HCT116 (cell line): ENCODE measurements at regions not wholly inside any gene's neighbourhood (a gene's known extent, or its start where the extent isn't known, plus 50 kb on each side); places are given as distances from the start of the nearest gene placed in this dataset.

Source experiments
- ATAC-seq: fragments of 200-7000 bp; cut with Tn5 transposase; 2 replicates; pipeline ENCODE4 v1.9.1; 2020; ENCODE audit warnings: mild to moderate bottlenecking, moderate library complexity
- BruUV-seq: library from RNA; stranded (reverse); fragments of 400-500 nt; replicated peaks from 2 replicates; lab custom pipeline; 2021; lab: Mats Ljungman, UMichigan
- CTCF ChIA-PET: fragments of 300-600 bp; sonication (Branson Sonifier 250); formaldehyde crosslinking; loops from one replicate; lab custom pipeline; 2021; ENCODE audit warnings: antibody characterized with exemption; lab: Charles Lee
- POLR2A ChIA-PET: fragments of 300-600, 350-600 bp; sonication (Branson Sonifier 250); formaldehyde crosslinking; loops from one replicate; lab custom pipeline; 2021; ENCODE audit warnings: antibody characterized with exemption; lab: Charles Lee
- RAD21 ChIA-PET, 2 experiments: fragments of 300-600 bp; sonication (Branson Sonifier 250); formaldehyde crosslinking; loops; one replicate each; lab custom pipeline; 2023; ENCODE audit warnings: low total read pairs in 2 of 2; ENCODE audit not compliant: uncharacterized antibody in 2 of 2, unreplicated experiment in 2 of 2, low non-redundant PET in 1 of 2; lab: Charles Lee
- DNase-seq: peaks from one replicate; pipeline ENCODE4 v3.0.0-alpha.2; 2010; ENCODE audit warnings: low read depth, low spot score
- H2AFZ ChIP-seq: fragments of 200-600 bp; shearing (Covaris generic), sonication (generic); 2 replicates; pipeline ENCODE4 v1.6.1; 2017; ENCODE audit warnings: low read depth, mixed run types, mixed read lengths, antibody characterized with exemption, low read length; ENCODE audit not compliant: poor library complexity, severe bottlenecking
- H3K27ac ChIP-seq: 2 replicates; pipeline ENCODE4 v1.5.1; 2012; ENCODE audit warnings: low read depth, low read length
- H3K27me3 ChIP-seq: fragments of 200-600 bp; sonication (generic); 2 replicates; pipeline ENCODE4 v1.6.1; 2016; ENCODE audit warnings: mixed run types, low read length, mixed read lengths; ENCODE audit not compliant: insufficient read depth
- H3K36me3 ChIP-seq, 2 experiments: fragments of 200-500 bp in 1 of 2; fragments of 200-600 bp in 1 of 2; sonication (Bioruptor generic) in 1 of 2; sonication (generic) in 1 of 2; 2 replicates each; pipeline versions ENCODE4 v1.5.1 to v1.6.1; 2014 to 2016; ENCODE audit warnings: low read length in 2 of 2, inconsistent platforms in 1 of 2, mixed read lengths in 1 of 2, mixed run types in 1 of 2; ENCODE audit not compliant: insufficient read depth in 2 of 2, control insufficient read depth in 1 of 2
- H3K4me1 ChIP-seq, 2 experiments: fragments of 200-600 bp in 1 of 2; sonication (generic) in 1 of 2; 2 replicates each; pipeline versions ENCODE4 v1.5.1 to v1.6.1; 2012 to 2017; ENCODE audit warnings: low read length in 2 of 2, inconsistent platforms in 1 of 2, mild to moderate bottlenecking in 1 of 2, mixed read lengths in 1 of 2, mixed run types in 1 of 2, moderate library complexity in 1 of 2; ENCODE audit not compliant: insufficient read depth in 2 of 2, control insufficient read depth in 1 of 2
- H3K4me2 ChIP-seq: fragments of 200-600 bp; sonication (generic); 2 replicates; pipeline ENCODE4 v1.6.1; 2017; ENCODE audit warnings: mixed run types, low read length, mixed read lengths
- H3K4me3 ChIP-seq, 2 experiments: fragments of 200-600 bp in 1 of 2; sonication (generic) in 1 of 2; replicated peaks in 1 of 2; 2 replicates each; pipeline ENCODE4 v1.5.1; 2011 to 2016; ENCODE audit warnings: low read length in 2 of 2, control low read depth in 1 of 2, low read depth in 1 of 2, mild to moderate bottlenecking in 1 of 2, mixed read lengths in 1 of 2, mixed run types in 1 of 2
- H3K79me2 ChIP-seq: fragments of 200-600 bp; sonication (generic); 2 replicates; pipeline ENCODE4 v1.6.1; 2017; ENCODE audit warnings: mild to moderate bottlenecking, mixed run types, low read length, moderate library complexity, mixed read lengths; ENCODE audit not compliant: insufficient read depth
- H3K9ac ChIP-seq: fragments of 200-600 bp; sonication (generic); 2 replicates; pipeline ENCODE4 v1.6.1; 2016; ENCODE audit warnings: low read length, mixed read lengths
- H3K9me2 ChIP-seq: fragments of 200-600 bp; sonication (generic), shearing (Covaris generic); 2 replicates; pipeline ENCODE4 v1.6.1; 2017; ENCODE audit warnings: mixed run types, mild to moderate bottlenecking, moderate library complexity; ENCODE audit not compliant: insufficient read depth
- H3K9me3 ChIP-seq, 2 experiments: fragments of 200-500 bp in 1 of 2; fragments of 200-600 bp in 1 of 2; sonication (Bioruptor generic) in 1 of 2; sonication (generic) in 1 of 2; 2 replicates each; pipeline ENCODE4 v1.6.1; 2014 to 2017; ENCODE audit warnings: low read length in 2 of 2, mixed read lengths in 2 of 2, inconsistent platforms in 1 of 2, low read depth in 1 of 2, mild to moderate bottlenecking in 1 of 2, mixed run types in 1 of 2, moderate library complexity in 1 of 2; ENCODE audit not compliant: control insufficient read depth in 1 of 2, insufficient read depth in 1 of 2
- H4K20me1 ChIP-seq: fragments of 200-600 bp; sonication (generic), shearing (Covaris generic); 2 replicates; pipeline ENCODE4 v1.6.1; 2017; ENCODE audit warnings: mixed run types, mild to moderate bottlenecking, moderate library complexity; ENCODE audit not compliant: insufficient read depth
- EGR1 ChIP-seq: IDR thresholded peaks from 2 replicates; pipeline ENCODE4 v1.6.1; 2012; ENCODE audit warnings: low read depth
- EZH2phosphoT487 ChIP-seq: fragments of 200-600 bp; IDR thresholded peaks from 2 replicates; pipeline ENCODE4 v1.6.1; 2018; ENCODE audit warnings: antibody characterized with exemption, borderline replicate concordance
- JUND ChIP-seq: IDR thresholded peaks from 2 replicates; pipeline ENCODE4 v1.6.1; 2012
- MAX ChIP-seq: IDR thresholded peaks from 2 replicates; pipeline ENCODE4 v1.6.1; 2012
- POLR2A ChIP-seq: IDR thresholded peaks from 2 replicates; pipeline ENCODE4 v1.7.0; 2011; ENCODE audit warnings: borderline replicate concordance; ENCODE audit not compliant: insufficient read depth, insufficient read length; ENCODE audit errors: extremely low read depth
- RAD21 ChIP-seq: IDR thresholded peaks from 2 replicates; pipeline ENCODE4 v1.6.1; 2012; ENCODE audit warnings: low read depth, mild to moderate bottlenecking
- SIN3A ChIP-seq: IDR thresholded peaks from 2 replicates; pipeline ENCODE4 v1.6.1; 2012; ENCODE audit warnings: low read depth
- SP1 ChIP-seq: IDR thresholded peaks from 2 replicates; pipeline ENCODE4 v1.6.1; 2012; ENCODE audit warnings: low read depth
- TCF7L2 ChIP-seq: IDR thresholded peaks from 2 replicates; pipeline ENCODE4 v1.7.0; 2011; ENCODE audit warnings: borderline replicate concordance, inconsistent platforms; ENCODE audit not compliant: insufficient read depth, insufficient read length; ENCODE audit errors: extremely low read depth
- ZBTB33 ChIP-seq: IDR thresholded peaks from 2 replicates; pipeline ENCODE4 v1.6.1; 2011; ENCODE audit warnings: mild to moderate bottlenecking, low read length, moderate library complexity; ENCODE audit not compliant: insufficient replicate concordance; ENCODE audit errors: extremely low read depth
- intact Hi-C: fragments of 100-400 bp; cut with micrococcal nuclease; formaldehyde crosslinking; loops from 2 replicates; pipeline ENCODE4 v1.10.0; 2022

- ChIA-PET CTCF (no interaction called here), POLR2A (no interaction called here), RAD21 (no interaction called here)
- Histone ChIP-seq H3K79me2 (no peaks in the 10 kb centered on the region), H3K9ac (no peak overlapping the region), H3K27me3 (no peaks in the 10 kb centered on the region), H3K36me3 (no peaks in the 10 kb centered on the region), H3K9me3 (no peaks in the 10 kb centered on the region), H2AFZ (no peak overlapping the region), H4K20me1 (no peaks in the 10 kb centered on the region), H3K9me2 (no peaks in the 10 kb centered on the region), H3K27ac (no peak overlapping the region), H3K4me3 (no peak overlapping the region), H3K4me1 (peaks cover 10 to 23% of the 10 kb centered on the region in 2 experiments), H3K4me2 (no peak overlapping the region)
- ATAC-seq, result no peak
- TF ChIP-seq EGR1 (no peak), MAX (no peak), TCF7L2 (no peak), POLR2A (no peak), RAD21 (no peak), ZBTB33 (no peak), SIN3A (no peak), SP1 (no peak), JUND (no peak)
- BruUV-seq, result no TSS peak
- intact Hi-C loops, result no loop called here
- no peak for DNase-seq
These were observed 173.6 kb downstream of the TTC8 start for GRCh38 chr14:88998027-88998426.

DNA sequence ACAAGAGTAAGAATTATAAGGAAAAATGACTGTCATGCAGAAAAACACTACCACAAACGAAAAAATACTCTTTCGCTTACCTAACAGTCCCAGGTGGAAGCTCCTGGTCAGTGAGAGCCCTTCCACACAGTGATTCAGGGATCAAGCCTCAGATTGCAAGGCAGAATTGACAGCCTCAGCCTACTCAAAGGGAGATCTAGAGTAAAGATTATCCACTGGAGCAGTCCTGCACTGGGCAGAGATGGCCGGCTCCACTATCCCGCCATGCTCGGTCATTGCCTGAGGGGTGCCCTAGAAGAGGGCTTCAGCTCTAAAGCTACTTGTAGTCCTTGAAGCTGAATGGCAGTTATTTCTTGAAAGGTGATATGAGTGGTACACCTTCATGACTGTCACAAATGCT is 174.7 kb downstream of the TTC8 start:
- BruUV-seq, result no TSS peak
- Histone ChIP-seq H3K79me2 (no peaks in the 10 kb centered on the region), H2AFZ (no peak overlapping the region), H4K20me1 (no peaks in the 10 kb centered on the region), H3K4me1 (peaks cover 10 to 23% of the 10 kb centered on the region in 2 experiments), H3K36me3 (no peaks in the 10 kb centered on the region), H3K9ac (no peak overlapping the region), H3K4me3 (no peak overlapping the region), H3K9me2 (no peaks in the 10 kb centered on the region), H3K4me2 (no peak overlapping the region), H3K27me3 (no peaks in the 10 kb centered on the region), H3K27ac (no peak overlapping the region), H3K9me3 (no peaks in the 10 kb centered on the region)
- intact Hi-C loops, result no loop called here
- ChIA-PET POLR2A (no interaction called here), RAD21 (no interaction called here), CTCF (no interaction called here)
- ATAC-seq, result no peak
- no peak for TF ChIP-seq EZH2phosphoT487
- no peak for DNase-seq
